ENCODE measurements at regions not wholly inside any gene's neighbourhood (a gene's known extent, or its start where the extent isn't known, plus 50 kb on each side); places are given as distances from the start of the nearest gene placed in this dataset.

DNA sequence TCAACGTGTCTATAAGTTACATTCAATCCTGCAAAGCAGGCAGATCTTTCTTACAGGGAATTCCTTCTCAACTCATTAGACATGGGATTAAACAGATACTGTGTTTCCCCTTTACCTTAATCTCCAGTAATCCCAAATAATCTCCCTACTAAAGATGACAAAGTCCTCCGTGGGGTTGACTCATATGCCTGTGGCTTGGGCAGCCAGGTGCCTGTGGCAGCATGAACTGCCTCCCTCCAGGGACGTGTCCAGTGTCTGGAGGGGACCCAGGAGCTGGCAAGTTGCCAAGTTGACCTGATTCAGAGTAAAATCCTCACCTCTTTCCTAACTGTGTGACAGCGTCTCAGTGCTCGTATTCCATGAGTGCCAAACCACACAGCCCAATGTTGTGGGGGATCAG is 94.6 kb upstream of the PTCH1 start:
- no peak for TF ChIP-seq EZH2 (IDR thresholded peaks at IDR 0.05)
- TF ChIP-seq RAD21 (IDR thresholded peaks at IDR 0.05; ENCODE audit: low read depth), result no peak
- TF ChIP-seq, protein P1, sequence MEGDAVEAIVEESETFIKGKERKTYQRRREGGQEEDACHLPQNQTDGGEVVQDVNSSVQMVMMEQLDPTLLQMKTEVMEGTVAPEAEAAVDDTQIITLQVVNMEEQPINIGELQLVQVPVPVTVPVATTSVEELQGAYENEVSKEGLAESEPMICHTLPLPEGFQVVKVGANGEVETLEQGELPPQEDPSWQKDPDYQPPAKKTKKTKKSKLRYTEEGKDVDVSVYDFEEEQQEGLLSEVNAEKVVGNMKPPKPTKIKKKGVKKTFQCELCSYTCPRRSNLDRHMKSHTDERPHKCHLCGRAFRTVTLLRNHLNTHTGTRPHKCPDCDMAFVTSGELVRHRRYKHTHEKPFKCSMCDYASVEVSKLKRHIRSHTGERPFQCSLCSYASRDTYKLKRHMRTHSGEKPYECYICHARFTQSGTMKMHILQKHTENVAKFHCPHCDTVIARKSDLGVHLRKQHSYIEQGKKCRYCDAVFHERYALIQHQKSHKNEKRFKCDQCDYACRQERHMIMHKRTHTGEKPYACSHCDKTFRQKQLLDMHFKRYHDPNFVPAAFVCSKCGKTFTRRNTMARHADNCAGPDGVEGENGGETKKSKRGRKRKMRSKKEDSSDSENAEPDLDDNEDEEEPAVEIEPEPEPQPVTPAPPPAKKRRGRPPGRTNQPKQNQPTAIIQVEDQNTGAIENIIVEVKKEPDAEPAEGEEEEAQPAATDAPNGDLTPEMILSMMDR (IDR thresholded peaks at IDR 0.05 in 2 of 3, conservative IDR thresholded peaks at IDR 0.05 in 1 of 3; ENCODE audit: borderline replicate concordance in 1 of 3, insufficient read depth in 1 of 3, low read depth in 2 of 3, low read length in 2 of 3), result no peak
- TF ChIP-seq POLR2AphosphoS5 (IDR thresholded peaks at IDR 0.05; ENCODE audit: low read depth, low read length), result no peak
- no peak for TF ChIP-seq POLR2A (IDR thresholded peaks at IDR 0.05; ENCODE audit: borderline replicate concordance, extremely low read depth, insufficient read depth, insufficient read length)
- TF ChIP-seq JUND (IDR thresholded peaks at IDR 0.05), result no peak
